ENCODE measurements at regions not wholly inside any gene's neighbourhood (a gene's known extent, or its start where the extent isn't known, plus 50 kb on each side); places are given as distances from the start of the nearest gene placed in this dataset.

DNA sequence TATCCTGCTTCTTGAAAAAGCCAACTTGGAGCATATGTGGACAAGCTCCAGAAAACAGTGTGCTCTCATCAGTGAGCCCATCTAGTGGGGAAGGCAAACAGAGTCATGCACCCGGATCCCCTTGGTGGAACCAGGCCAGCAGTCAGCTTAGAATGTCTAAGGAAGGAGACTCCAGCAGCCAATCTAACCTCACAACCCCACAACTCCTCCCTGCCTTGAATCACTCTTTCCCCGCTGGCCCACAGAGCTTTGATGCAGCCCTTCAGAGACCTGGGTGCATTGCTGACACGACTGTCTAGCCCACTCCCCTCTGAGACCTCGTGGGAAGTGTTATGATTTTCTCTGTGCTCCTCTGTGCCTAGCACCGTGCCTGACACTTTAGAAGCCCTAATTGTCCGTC is 623.7 kb downstream of the BNC2 start:
- Histone ChIP-seq H3K4me1 (no peaks in the 10 kb centered on the region), H3K9me3 (no peaks in the 10 kb centered on the region), H3K4me3 (ENCODE audit: low read depth, low read length) (no peak overlapping the region), H3K36me3 (no peaks in the 10 kb centered on the region), H3K27me3 (no peaks in the 10 kb centered on the region)
- TF ChIP-seq, protein P1, sequence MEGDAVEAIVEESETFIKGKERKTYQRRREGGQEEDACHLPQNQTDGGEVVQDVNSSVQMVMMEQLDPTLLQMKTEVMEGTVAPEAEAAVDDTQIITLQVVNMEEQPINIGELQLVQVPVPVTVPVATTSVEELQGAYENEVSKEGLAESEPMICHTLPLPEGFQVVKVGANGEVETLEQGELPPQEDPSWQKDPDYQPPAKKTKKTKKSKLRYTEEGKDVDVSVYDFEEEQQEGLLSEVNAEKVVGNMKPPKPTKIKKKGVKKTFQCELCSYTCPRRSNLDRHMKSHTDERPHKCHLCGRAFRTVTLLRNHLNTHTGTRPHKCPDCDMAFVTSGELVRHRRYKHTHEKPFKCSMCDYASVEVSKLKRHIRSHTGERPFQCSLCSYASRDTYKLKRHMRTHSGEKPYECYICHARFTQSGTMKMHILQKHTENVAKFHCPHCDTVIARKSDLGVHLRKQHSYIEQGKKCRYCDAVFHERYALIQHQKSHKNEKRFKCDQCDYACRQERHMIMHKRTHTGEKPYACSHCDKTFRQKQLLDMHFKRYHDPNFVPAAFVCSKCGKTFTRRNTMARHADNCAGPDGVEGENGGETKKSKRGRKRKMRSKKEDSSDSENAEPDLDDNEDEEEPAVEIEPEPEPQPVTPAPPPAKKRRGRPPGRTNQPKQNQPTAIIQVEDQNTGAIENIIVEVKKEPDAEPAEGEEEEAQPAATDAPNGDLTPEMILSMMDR (IDR thresholded peaks at IDR 0.05; ENCODE audit: low read depth, low read length): no peak
- DNase-seq: no peak

DNA sequence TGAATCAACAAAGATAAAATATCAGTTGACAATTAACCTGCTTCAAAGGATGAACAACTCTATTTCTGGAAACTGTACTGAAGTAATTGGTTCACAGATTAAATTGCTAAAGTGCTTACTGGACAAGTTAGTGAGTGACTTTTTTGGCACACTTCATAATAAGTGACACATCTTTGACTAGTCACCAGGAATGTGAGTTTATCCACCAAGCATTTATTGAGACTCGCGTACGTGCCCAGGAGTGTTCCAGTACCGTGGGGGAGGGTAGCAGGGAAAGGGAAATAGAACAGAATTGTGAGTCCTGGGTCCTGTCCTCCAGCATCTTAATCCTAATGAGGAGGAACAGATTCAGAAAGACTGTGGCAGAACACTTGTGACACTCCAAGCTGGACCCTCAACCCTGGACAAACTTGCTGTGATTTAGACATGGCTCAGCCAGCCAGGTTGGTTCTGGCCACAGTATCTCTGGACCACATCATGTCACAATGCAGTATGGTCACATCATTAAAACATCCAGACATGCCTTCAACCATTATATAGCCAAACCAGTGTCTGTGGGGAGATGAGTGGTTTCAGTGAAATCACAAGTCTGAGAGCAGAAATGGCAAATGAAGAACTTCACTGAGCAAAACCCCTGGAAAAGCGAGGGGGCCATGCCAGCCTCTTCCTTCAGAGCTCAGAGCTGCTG is 623.1 kb downstream of the BNC2 start:
- no peak for DNase-seq
- Histone ChIP-seq H3K9me3 (no peaks in the 10 kb centered on the region), H3K4me3 (ENCODE audit: low read depth, low read length) (no peak overlapping the region), H3K27me3 (no peaks in the 10 kb centered on the region), H3K4me1 (no peaks in the 10 kb centered on the region), H3K36me3 (no peaks in the 10 kb centered on the region)
- TF ChIP-seq, protein P1 (IDR thresholded peaks at IDR 0.05; ENCODE audit: low read depth, low read length): no peak

DNA sequence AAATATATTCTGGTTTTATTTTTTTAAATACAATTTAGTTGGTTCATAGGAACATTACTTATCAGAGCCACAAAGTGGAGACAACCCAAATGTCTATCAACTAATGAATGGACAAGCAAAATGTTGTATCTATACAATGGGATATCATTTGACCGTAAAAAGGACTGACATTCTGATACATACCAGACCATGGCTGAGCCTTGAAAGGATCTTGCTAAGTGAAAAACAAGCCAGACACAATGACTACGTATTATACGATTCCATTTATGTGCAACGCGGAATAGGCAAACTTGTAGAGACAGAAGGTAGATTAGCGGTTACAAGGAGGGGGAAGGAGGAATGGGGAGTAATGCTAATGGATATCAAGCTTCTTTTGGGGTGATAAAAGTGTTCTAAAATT is 621.6 kb downstream of the BNC2 start:
- Histone ChIP-seq H3K9me3 (no peaks in the 10 kb centered on the region), H3K27me3 (no peaks in the 10 kb centered on the region), H3K36me3 (no peaks in the 10 kb centered on the region), H3K4me1 (no peaks in the 10 kb centered on the region; the same call in 1 of the 2 replicates), H3K4me3 (ENCODE audit: low read depth, low read length) (no peak overlapping the region)
- TF ChIP-seq, protein P1 (IDR thresholded peaks at IDR 0.05; ENCODE audit: low read depth, low read length): no peak
- DNase-seq: no peak

DNA sequence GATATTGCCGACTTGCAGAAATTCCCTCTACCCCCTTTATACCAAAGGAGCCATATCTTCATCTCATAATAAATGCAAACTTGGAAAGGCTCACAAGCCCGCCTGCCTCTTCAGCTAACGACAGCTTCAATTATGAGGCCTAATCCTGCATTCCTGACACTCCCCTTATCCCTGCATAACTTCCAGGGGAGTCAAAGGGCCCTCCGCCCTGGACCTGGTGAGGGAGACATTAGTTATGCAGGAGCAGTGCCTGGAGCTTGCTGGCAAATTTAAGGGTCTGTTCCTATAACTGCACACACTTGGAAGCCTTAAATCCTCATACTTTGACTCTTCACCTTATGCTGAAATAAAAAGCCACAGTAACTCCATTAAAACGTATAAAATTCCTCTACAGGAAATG is 617.9 kb downstream of the BNC2 start:
- TF ChIP-seq, protein P1 (IDR thresholded peaks at IDR 0.05; ENCODE audit: low read depth, low read length): no peak
- Histone ChIP-seq H3K27me3 (no peaks in the 10 kb centered on the region), H3K9me3 (no peaks in the 10 kb centered on the region), H3K4me3 (ENCODE audit: low read depth, low read length) (no peak overlapping the region), H3K36me3 (no peaks in the 10 kb centered on the region), H3K4me1 (no peaks in the 10 kb centered on the region; the same call in 1 of the 2 replicates)
- no peak for DNase-seq

DNA sequence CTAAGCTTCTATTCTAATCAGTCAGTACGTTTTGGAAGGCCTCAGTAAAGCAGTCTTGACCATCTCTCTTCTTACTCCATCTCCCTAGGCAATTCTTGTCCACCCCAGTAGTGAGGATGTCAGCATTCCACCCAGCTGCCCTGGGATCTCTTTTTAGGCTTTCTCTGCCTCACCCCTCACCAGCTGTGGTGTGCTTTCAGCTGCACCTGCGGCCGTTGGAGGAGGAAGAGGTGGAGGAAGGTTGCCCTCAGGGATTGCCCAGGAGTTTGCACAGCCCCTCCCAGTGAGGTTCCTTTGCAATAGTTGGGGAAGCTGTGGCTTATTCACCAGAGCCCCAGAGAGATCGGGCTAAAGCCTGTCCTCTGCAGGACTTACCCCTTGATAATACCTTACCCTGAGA is 615.8 kb downstream of the BNC2 start:
- H3K4me3 ChIP-seq (ENCODE audit: low read depth, low read length): no peak overlapping the region
- H3K27me3 ChIP-seq: no peaks in the 10 kb centered on the region
- no peaks in the 10 kb centered on the region for H3K9me3 ChIP-seq
- no peaks in the 10 kb centered on the region for H3K36me3 ChIP-seq
- no peak for DNase-seq
- no peaks in the 10 kb centered on the region; the same call in 1 of the 2 replicates for H3K4me1 ChIP-seq
- TF ChIP-seq, protein P1 (IDR thresholded peaks at IDR 0.05; ENCODE audit: low read depth, low read length): no peak

DNA sequence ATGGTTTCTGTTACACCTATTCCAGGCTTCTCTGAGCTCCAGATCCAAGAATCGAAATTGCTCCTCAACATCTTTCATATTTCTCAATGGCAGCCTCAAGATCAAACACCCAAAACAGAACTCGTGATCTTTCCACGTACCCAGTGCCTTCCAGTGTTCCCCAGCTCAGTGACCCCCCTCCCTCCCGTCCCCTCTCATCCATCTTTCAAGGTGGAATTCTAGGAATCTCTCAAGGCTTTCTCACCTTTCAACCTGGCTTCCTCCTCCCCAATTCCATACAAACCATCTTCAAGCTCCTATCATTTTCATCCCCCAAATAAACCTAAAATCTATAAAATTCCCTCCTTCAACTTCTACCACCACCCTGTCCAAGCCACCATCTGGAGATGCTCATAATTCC is 615.3 kb downstream of the BNC2 start:
- H3K4me3 ChIP-seq (ENCODE audit: low read depth, low read length): no peak overlapping the region

More for the DNA sequence above, 615.3 kb downstream of the BNC2 start:
- TF ChIP-seq, protein P1 (IDR thresholded peaks at IDR 0.05; ENCODE audit: low read depth, low read length): no peak
- no peak for DNase-seq
- Histone ChIP-seq H3K27me3 (no peaks in the 10 kb centered on the region), H3K4me1 (no peaks in the 10 kb centered on the region; the same call in 1 of the 2 replicates), H3K9me3 (no peaks in the 10 kb centered on the region), H3K36me3 (no peaks in the 10 kb centered on the region)

Measured in BE2C (cell line).